Endothelial cell of umbilical vein (primary cell): ENCODE measurements at regions not wholly inside any gene's neighbourhood (a gene's known extent, or its start where the extent isn't known, plus 50 kb on each side); places are given as distances from the start of the nearest gene placed in this dataset.

Experiments
- BruUV-seq: library from RNA; stranded (reverse); fragments of 400-500 nt; replicated peaks from 2 replicates; lab custom pipeline; 2021; lab: Mats Ljungman, UMichigan
- CTCF ChIA-PET: fragments of 300-600, 350-600 bp; sonication (Branson Sonifier 250); formaldehyde crosslinking; loops from one replicate; lab custom pipeline; 2021; ENCODE audit warnings: antibody characterized with exemption, inconsistent platforms; lab: Charles Lee
- POLR2A ChIA-PET: fragments of 300-600, 350-600 bp; sonication (Branson Sonifier 250); formaldehyde crosslinking; loops from one replicate; lab custom pipeline; 2021; ENCODE audit warnings: antibody characterized with exemption, inconsistent platforms; lab: Charles Lee
- DNase-seq: peaks from one replicate; pipeline ENCODE4 v3.0.0-alpha.2; 2011; ENCODE audit warnings: low read depth, low spot score
- FAIRE-seq: peaks from 2 replicates; lab custom pipeline; 2011; peaks lifted over from hg19 to GRCh38; lab: Jason Lieb, UNC
- H2AFZ ChIP-seq: 2 replicates; pipeline ENCODE4 v1.6.0; 2012; ENCODE audit warnings: low read depth, low read length, control low read depth, inconsistent platforms
- H3K27ac ChIP-seq: 2 replicates; pipeline ENCODE4 v1.5.1; 2011; ENCODE audit warnings: low read depth, mild to moderate bottlenecking, control low read depth, low read length, moderate library complexity; ENCODE audit not compliant: insufficient read depth
- H3K27me3 ChIP-seq, 2 experiments: 2 replicates each; pipeline versions ENCODE4 v1.6.0 to v1.6.1; 2011; ENCODE audit warnings: low read length in 2 of 2, mixed read lengths in 1 of 2; ENCODE audit not compliant: control insufficient read depth in 2 of 2, insufficient read depth in 2 of 2
- H3K36me3 ChIP-seq, 2 experiments: 2 replicates in 1 of 2; 3 replicates in 1 of 2; pipeline ENCODE4 v1.5.1; 2011; ENCODE audit warnings: low read length in 2 of 2, mild to moderate bottlenecking in 1 of 2, moderate library complexity in 1 of 2; ENCODE audit not compliant: control insufficient read depth in 2 of 2, insufficient read depth in 2 of 2; ENCODE audit errors: extremely low read depth in 1 of 2
- H3K4me1 ChIP-seq: 3 replicates; pipeline ENCODE4 v1.5.1; 2011; ENCODE audit warnings: mild to moderate bottlenecking, low read length; ENCODE audit not compliant: control insufficient read depth, insufficient read depth; ENCODE audit errors: extremely low read depth
- H3K4me2 ChIP-seq: 2 replicates; pipeline ENCODE4 v1.6.1; 2011; ENCODE audit warnings: low read length, control low read depth, mixed read lengths; ENCODE audit not compliant: insufficient read depth
- H3K4me3 ChIP-seq, 3 experiments: fragments of 200-600 bp in 1 of 3; sonication (generic), shearing (Covaris generic) in 1 of 3; replicated peaks in 1 of 3; 2 replicates each; pipeline ENCODE4 v1.5.1; 2011 to 2016; ENCODE audit warnings: control low read depth in 3 of 3, low read length in 3 of 3, mild to moderate bottlenecking in 2 of 3, inconsistent platforms in 1 of 3, low read depth in 1 of 3, moderate library complexity in 1 of 3; ENCODE audit not compliant: insufficient read depth in 1 of 3
- H3K79me2 ChIP-seq: 2 replicates; pipeline ENCODE4 v1.6.0; 2012; ENCODE audit warnings: low read length, inconsistent platforms; ENCODE audit not compliant: control insufficient read depth, insufficient read depth
- H3K9ac ChIP-seq: replicated peaks from 2 replicates; pipeline ENCODE3; 2011; ENCODE audit warnings: low read length, control low read depth; ENCODE audit not compliant: insufficient read depth; ENCODE audit errors: extremely low read depth
- H3K9me1 ChIP-seq: replicated peaks from 3 replicates; pipeline ENCODE4 v1.6.0; 2011; ENCODE audit warnings: mild to moderate bottlenecking, low read length; ENCODE audit not compliant: control insufficient read depth, insufficient read depth; ENCODE audit errors: extremely low read depth
- H3K9me3 ChIP-seq: replicated peaks from 2 replicates; pipeline ENCODE4 v1.5.1; 2012; ENCODE audit warnings: low read length, inconsistent platforms; ENCODE audit not compliant: control insufficient read depth, insufficient read depth
- H4K20me1 ChIP-seq: replicated peaks from 2 replicates; pipeline ENCODE3; 2011; ENCODE audit warnings: mild to moderate bottlenecking, low read length; ENCODE audit not compliant: control insufficient read depth, insufficient read depth; ENCODE audit errors: extremely low read depth
- CTCF ChIP-seq, 2 donors: IDR thresholded peaks; 1 replicate in 1 of 2; 2 replicates in 1 of 2; pipeline ENCODE4 v1.5.1; 2011; ENCODE audit warnings: low read length in 2 of 2, mild to moderate bottlenecking in 2 of 2, moderate library complexity in 2 of 2, control low read depth in 1 of 2, inconsistent platforms in 1 of 2, low read depth in 1 of 2; ENCODE audit not compliant: insufficient read depth in 1 of 2; ENCODE audit errors: extremely low read depth in 1 of 2
- EZH2 ChIP-seq: IDR thresholded peaks from 2 replicates; pipeline ENCODE4 v1.6.1; 2012; ENCODE audit warnings: borderline replicate concordance, low read depth, mild to moderate bottlenecking, moderate library complexity, low read length, inconsistent platforms; ENCODE audit not compliant: severe bottlenecking
- FOS ChIP-seq: IDR thresholded peaks from 2 replicates; pipeline ENCODE4 v1.6.1; 2011; ENCODE audit warnings: mild to moderate bottlenecking, low read length, moderate library complexity, borderline replicate concordance; ENCODE audit not compliant: insufficient read depth
- GATA2 ChIP-seq: IDR thresholded peaks from 2 replicates; pipeline ENCODE4 v1.7.0; 2011; ENCODE audit warnings: low read depth, mild to moderate bottlenecking, moderate library complexity, mixed read lengths, low read length; ENCODE audit not compliant: insufficient read length, insufficient read depth
- JUN ChIP-seq: IDR thresholded peaks from 2 replicates; pipeline ENCODE4 v1.6.1; 2011; ENCODE audit warnings: borderline replicate concordance, low read depth; ENCODE audit not compliant: insufficient read length, insufficient read depth
- MAX ChIP-seq: IDR thresholded peaks from 2 replicates; pipeline ENCODE4 v1.6.1; 2011; ENCODE audit not compliant: insufficient read depth, insufficient read length
- MYC ChIP-seq: IDR thresholded peaks from one replicate; pipeline ENCODE4 v1.6.1; 2011; ENCODE audit warnings: mild to moderate bottlenecking, low read depth, low read length
- POLR2A ChIP-seq: IDR thresholded peaks from 2 replicates; pipeline ENCODE4 v1.6.1; 2012; ENCODE audit warnings: low read depth, mild to moderate bottlenecking, control low read depth, low read length
- POLR2AphosphoS5 ChIP-seq: IDR thresholded peaks from 2 replicates; pipeline ENCODE4 v1.6.1; 2012; ENCODE audit warnings: low read depth, mild to moderate bottlenecking, control low read depth, low read length, moderate library complexity; ENCODE audit not compliant: insufficient read depth
- dilution Hi-C: fragments of 300-500 bp; cut with MboI; formaldehyde crosslinking; loops from one replicate; pipeline ENCODE4 v1.15.0; 2019; ENCODE audit warnings: low sequenced_read_pairs; ENCODE audit not compliant: extremely low pct_ligation_motif_present
- intact Hi-C: fragments of 100-400 bp; cut with micrococcal nuclease; formaldehyde crosslinking; loops from one replicate; pipeline ENCODE4 v1.10.0; 2022

- no peaks in the 10 kb centered on the region for H4K20me1 ChIP-seq
- no peak overlapping the region for H3K9ac ChIP-seq
- H3K4me1 ChIP-seq, result no peaks in the 10 kb centered on the region
- H3K27me3 ChIP-seq, result no peaks in the 10 kb centered on the region
- no peak for FAIRE-seq
- H3K4me2 ChIP-seq, result no peak overlapping the region
- no peak overlapping the region for H3K27ac ChIP-seq
- ChIA-PET CTCF (interaction anchor here (1.0 kb wide), 1 partner anchor 14 kb away, joined by 3 read pairs; no protein-coding TSS in a partner anchor), POLR2A (no interaction called here)
- no peak overlapping the region for H3K4me3 ChIP-seq
- no peaks in the 10 kb centered on the region for H3K9me3 ChIP-seq
- no TSS peak for BruUV-seq
- intact Hi-C loops, result no loop called here
- H3K9me1 ChIP-seq, result no peaks in the 10 kb centered on the region
- DNase-seq, result no peak
- H2AFZ ChIP-seq, result no peak overlapping the region
- dilution Hi-C loops, result no loop called here
- H3K36me3 ChIP-seq, result no peaks in the 10 kb centered on the region
- H3K79me2 ChIP-seq, result no peaks in the 10 kb centered on the region
- TF ChIP-seq POLR2A (no peak), MAX (no peak), GATA2 (no peak), JUN (no peak), POLR2AphosphoS5 (no peak), CTCF (IDR thresholded peaks at IDR 0.05; ENCODE audit: extremely low read depth in 1 of 2, insufficient read depth in 1 of 2, low read depth in 1 of 2, low read length in 2 of 2) (no peak), MYC (no peak), FOS (no peak), EZH2 (no peak)
Measured at GRCh38 chr6:168192901-168193815, 114.1 kb upstream of the FRMD1 start.
